ENCODE measurements at regions not wholly inside any gene's neighbourhood (a gene's known extent, or its start where the extent isn't known, plus 50 kb on each side); places are given as distances from the start of the nearest gene placed in this dataset.

DNA sequence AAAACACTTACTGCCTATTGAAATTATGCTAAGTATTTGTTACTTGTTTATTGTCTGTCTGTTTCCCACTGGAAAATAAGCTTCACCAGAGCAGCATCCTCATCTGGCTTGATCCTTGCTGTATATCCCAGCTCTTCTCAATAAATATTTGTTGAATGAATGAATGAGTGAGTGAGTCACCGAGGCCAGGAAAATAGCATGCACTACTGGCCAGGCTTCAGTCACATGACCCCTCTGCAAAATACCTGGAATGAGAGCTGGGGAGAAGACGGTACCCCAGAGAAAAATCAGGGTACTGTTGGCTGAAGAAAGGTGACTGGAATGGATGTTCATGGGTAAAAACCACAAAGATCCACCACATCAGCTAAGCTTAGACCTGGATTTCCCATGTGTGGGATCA, 331.9 kb downstream of the SHQ1 start:
- H3F3A ChIP-seq (ENCODE audit: insufficient read depth, low read depth), result no peaks in the 10 kb centered on the region
- POLR2A ChIA-PET (ENCODE audit: unreplicated experiment), result no interaction called here
- no peak overlapping the region for H3K4me3 ChIP-seq
- no peaks in the 10 kb centered on the region for H3K79me2 ChIP-seq (ENCODE audit: low read depth)
- TF ChIP-seq, protein P1, sequence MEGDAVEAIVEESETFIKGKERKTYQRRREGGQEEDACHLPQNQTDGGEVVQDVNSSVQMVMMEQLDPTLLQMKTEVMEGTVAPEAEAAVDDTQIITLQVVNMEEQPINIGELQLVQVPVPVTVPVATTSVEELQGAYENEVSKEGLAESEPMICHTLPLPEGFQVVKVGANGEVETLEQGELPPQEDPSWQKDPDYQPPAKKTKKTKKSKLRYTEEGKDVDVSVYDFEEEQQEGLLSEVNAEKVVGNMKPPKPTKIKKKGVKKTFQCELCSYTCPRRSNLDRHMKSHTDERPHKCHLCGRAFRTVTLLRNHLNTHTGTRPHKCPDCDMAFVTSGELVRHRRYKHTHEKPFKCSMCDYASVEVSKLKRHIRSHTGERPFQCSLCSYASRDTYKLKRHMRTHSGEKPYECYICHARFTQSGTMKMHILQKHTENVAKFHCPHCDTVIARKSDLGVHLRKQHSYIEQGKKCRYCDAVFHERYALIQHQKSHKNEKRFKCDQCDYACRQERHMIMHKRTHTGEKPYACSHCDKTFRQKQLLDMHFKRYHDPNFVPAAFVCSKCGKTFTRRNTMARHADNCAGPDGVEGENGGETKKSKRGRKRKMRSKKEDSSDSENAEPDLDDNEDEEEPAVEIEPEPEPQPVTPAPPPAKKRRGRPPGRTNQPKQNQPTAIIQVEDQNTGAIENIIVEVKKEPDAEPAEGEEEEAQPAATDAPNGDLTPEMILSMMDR (conservative IDR thresholded peaks at IDR 0.05), result no peak
- TF ChIP-seq EZH2 (IDR thresholded peaks at IDR 0.05; ENCODE audit: low read depth), result no peak
- H3K4me2 ChIP-seq, result no peak overlapping the region
- H3K4me1 ChIP-seq (replicated peaks; ENCODE audit: insufficient read depth), result peaks cover 14% of the 10 kb centered on the region
- H3K27me3 ChIP-seq (ENCODE audit: insufficient read depth, low read depth), result no peaks in the 10 kb centered on the region
- no peaks in the 10 kb centered on the region for H4K20me1 ChIP-seq (ENCODE audit: insufficient read depth)
- BruUV-seq (replicated peaks), result no TSS peak
- DNase-seq, result no peak
- intact Hi-C loops (cut with micrococcal nuclease; ENCODE audit: unreplicated experiment), result no loop called here
- H2AFZ ChIP-seq, result no peak overlapping the region
- H3K9me2 ChIP-seq (ENCODE audit: insufficient read depth), result no peaks in the 10 kb centered on the region
- no peaks in the 10 kb centered on the region for H3K9me3 ChIP-seq (ENCODE audit: insufficient read depth, low read depth)
- CTCF ChIA-PET, result no interaction called here
- no peaks in the 10 kb centered on the region for H3K36me3 ChIP-seq (ENCODE audit: low read depth)
- H3K27ac ChIP-seq, result no peak overlapping the region

DNA sequence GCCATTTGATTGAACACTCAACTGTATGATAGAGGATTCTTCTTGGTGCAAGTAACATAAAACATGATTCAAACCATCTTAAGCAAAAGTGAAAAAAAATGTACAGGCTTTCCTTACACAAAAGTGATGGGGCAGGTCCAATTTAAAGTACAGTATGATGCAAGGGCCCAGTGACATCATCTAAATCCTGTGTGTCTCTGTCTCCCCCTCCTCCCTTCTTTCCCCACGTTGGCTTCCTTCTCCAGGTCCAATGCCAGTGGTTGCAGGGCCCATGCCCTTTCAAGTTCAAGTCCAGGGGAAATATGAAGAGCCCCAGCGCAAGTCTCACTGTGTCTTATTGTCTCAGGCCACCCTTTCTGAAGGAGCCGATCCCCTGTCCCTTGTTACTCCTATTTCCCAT, 332.3 kb downstream of the SHQ1 start:
- ChIA-PET CTCF (no interaction called here), POLR2A (ENCODE audit: unreplicated experiment) (no interaction called here)
- Histone ChIP-seq H3K9me3 (ENCODE audit: insufficient read depth, low read depth) (no peaks in the 10 kb centered on the region), H3K9me2 (ENCODE audit: insufficient read depth) (no peaks in the 10 kb centered on the region), H3K79me2 (ENCODE audit: low read depth) (no peaks in the 10 kb centered on the region), H3K4me3 (no peak overlapping the region), H4K20me1 (ENCODE audit: insufficient read depth) (no peaks in the 10 kb centered on the region), H3F3A (ENCODE audit: insufficient read depth, low read depth) (no peaks in the 10 kb centered on the region), H2AFZ (no peak overlapping the region), H3K27me3 (ENCODE audit: insufficient read depth, low read depth) (no peaks in the 10 kb centered on the region), H3K4me1 (replicated peaks; ENCODE audit: insufficient read depth) (peaks cover 9% of the 10 kb centered on the region), H3K36me3 (ENCODE audit: low read depth) (no peaks in the 10 kb centered on the region), H3K4me2 (no peak overlapping the region), H3K27ac (no peak overlapping the region)
- no TSS peak for BruUV-seq (replicated peaks)
- intact Hi-C loops (cut with micrococcal nuclease; ENCODE audit: unreplicated experiment), result no loop called here
- TF ChIP-seq, protein P1 (conservative IDR thresholded peaks at IDR 0.05), result no peak
- TF ChIP-seq EZH2 (IDR thresholded peaks at IDR 0.05; ENCODE audit: low read depth), result no peak
- no peak for DNase-seq

DNA sequence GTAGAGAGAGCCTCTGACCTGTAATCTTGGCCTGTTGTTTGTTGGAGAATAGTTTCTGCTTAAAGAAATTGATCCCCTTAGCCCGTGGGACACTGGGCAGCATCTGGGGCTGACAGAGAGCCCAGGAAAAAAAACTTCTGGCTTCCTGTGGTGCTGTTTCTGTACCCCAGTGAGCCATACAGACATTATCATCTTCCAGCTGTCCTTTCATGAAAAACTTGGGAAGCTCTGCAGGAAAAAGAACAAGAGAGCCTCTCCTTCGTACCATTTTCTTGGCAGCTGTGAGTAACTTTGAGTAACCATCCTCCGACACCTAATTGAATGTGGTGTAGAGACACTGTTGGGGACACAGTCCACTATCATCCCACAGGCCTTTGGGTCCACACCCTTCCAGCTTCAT, 333.0 kb downstream of the SHQ1 start:
- ChIA-PET POLR2A (ENCODE audit: unreplicated experiment) (no interaction called here), CTCF (no interaction called here)
- intact Hi-C loops (cut with micrococcal nuclease; ENCODE audit: unreplicated experiment), result no loop called here
- no peak for DNase-seq
- no peak overlapping the region for H3K4me3 ChIP-seq
- no peaks in the 10 kb centered on the region for H3K9me3 ChIP-seq (ENCODE audit: insufficient read depth, low read depth)
- BruUV-seq (replicated peaks), result no TSS peak
- H3K27me3 ChIP-seq (ENCODE audit: insufficient read depth, low read depth), result no peaks in the 10 kb centered on the region
- no peak overlapping the region for H3K27ac ChIP-seq
- H3K9me2 ChIP-seq (ENCODE audit: insufficient read depth), result no peaks in the 10 kb centered on the region
- H3K36me3 ChIP-seq (ENCODE audit: low read depth), result no peaks in the 10 kb centered on the region
- no peaks in the 10 kb centered on the region for H3F3A ChIP-seq (ENCODE audit: insufficient read depth, low read depth)
- TF ChIP-seq, protein P1 (conservative IDR thresholded peaks at IDR 0.05), result no peak
- TF ChIP-seq EZH2 (IDR thresholded peaks at IDR 0.05; ENCODE audit: low read depth), result no peak
- no peak overlapping the region for H3K4me2 ChIP-seq
- peaks cover 3% of the 10 kb centered on the region; the same call in 1 of the 2 replicates for H3K4me1 ChIP-seq (replicated peaks; ENCODE audit: insufficient read depth)
- H2AFZ ChIP-seq, result no peak overlapping the region
- no peaks in the 10 kb centered on the region for H4K20me1 ChIP-seq (ENCODE audit: insufficient read depth)
- H3K79me2 ChIP-seq (ENCODE audit: low read depth), result no peaks in the 10 kb centered on the region
